ENCODE measurements at regions not wholly inside any gene's neighbourhood (a gene's known extent, or its start where the extent isn't known, plus 50 kb on each side); places are given as distances from the start of the nearest gene placed in this dataset.

GRCh38 chr6:92587525-92587924 is 831.8 kb downstream of the EPHA7 start (continued):
- no peak for TF ChIP-seq BRCA1 (IDR thresholded peaks at IDR 0.05; ENCODE audit: low read depth, low read length)
- TF ChIP-seq RBBP5 (IDR thresholded peaks at IDR 0.05; ENCODE audit: borderline replicate concordance, low read depth, low read length): no peak
- TF ChIP-seq HDAC2 (IDR thresholded peaks at IDR 0.05; ENCODE audit: borderline replicate concordance in 1 of 2, low read depth in 2 of 2, low read length in 2 of 2): no peak
- TF ChIP-seq POLR2A (IDR thresholded peaks at IDR 0.05; ENCODE audit: control extremely low read depth in 1 of 2, low read depth in 2 of 2, low read length in 2 of 2): no peak
- TF ChIP-seq CBX5 (IDR thresholded peaks at IDR 0.05; ENCODE audit: low read depth, low read length): no peak
- no peak for TF ChIP-seq SAP30 (IDR thresholded peaks at IDR 0.05; ENCODE audit: insufficient read depth, insufficient replicate concordance, low read length)

Data from H1 (cell line).